Activated CD4-positive, alpha-beta T cell treated with anti-CD3 and anti-CD28 coated beads for 1 hour (primary cell): ENCODE measurements at regions not wholly inside any gene's neighbourhood (a gene's known extent, or its start where the extent isn't known, plus 50 kb on each side); places are given as distances from the start of the nearest gene placed in this dataset.
"Not testable (repeated sequence)": the region's sequence is repeated elsewhere in the genome, so short reads cannot be mapped to it uniquely, and the experiment has no call there.

Source experiments
- DNase-seq: peaks from one replicate; pipeline ENCODE4 v3.0.0-alpha.2; 2020

GRCh38 chr17:47066841-47067682 is 88.0 kb upstream of the RPRML start:
- DNase-seq, result peak; percentile 65

DNA sequence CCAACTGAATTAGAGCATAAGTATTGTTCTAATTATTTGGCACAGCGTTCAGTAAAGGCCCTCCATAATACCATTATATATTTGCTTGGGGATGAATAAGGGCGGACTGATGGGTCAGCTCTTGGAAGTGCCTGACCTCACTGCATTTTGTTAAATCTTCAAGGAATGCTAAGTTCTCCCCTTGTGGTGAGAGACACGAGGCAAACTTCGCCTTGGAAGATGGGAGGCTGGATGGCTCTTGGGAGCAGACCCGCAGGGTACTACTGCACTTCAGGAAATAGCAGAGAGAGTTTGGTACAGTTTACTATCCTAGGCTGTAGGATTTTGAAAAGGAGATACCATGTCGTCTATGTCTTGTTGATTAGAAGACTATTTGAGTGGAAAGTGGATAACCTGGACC is 87.0 kb upstream of the RPRML start:
- no peak for DNase-seq

DNA sequence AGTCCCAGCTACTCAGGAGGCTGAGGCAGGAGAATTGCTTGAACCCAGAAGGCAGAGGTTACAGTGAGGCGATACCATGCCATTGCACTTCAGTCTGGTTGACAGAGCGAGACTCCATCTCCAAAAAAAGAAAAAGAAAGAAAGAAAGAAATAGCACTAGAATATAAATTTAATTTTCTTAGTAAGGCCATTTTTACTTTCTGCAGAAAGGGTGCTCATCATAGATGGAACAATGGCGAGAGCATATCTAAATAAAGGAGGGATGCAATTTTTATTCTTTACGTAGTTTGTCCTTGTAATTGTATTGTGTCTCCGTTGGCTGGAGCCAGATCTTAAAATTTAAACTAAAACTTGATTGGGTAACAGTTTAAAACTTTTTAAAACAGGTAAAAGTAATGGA is 85.6 kb upstream of the RPRML start:
- DNase-seq, result no peak

DNA sequence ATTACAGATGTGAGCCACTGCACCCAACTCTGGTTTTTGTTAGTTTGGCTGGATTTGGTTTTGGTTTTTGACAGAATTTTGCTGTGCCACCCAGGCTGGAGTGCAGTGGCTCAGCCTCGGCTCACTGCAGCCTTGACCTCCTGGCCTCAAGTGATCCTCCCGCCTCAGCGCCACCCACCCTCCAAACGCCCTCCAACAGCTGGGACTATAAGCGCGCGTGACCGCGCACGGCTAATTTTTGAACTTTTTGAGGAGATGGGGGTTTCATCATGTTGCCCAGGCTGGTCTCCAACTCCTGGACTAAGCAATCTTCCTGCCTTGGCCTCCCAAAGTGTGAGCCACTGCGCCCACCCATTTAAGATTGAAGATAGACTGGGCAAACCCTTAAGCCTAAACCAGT is 84.4 kb upstream of the RPRML start:
- no peak for DNase-seq

GRCh38 chr17:47062851-47063250 is 83.8 kb upstream of the RPRML start:
- not testable (repeated sequence) for DNase-seq

GRCh38 chr17:47060005-47060404 is 81.0 kb upstream of the RPRML start:
- DNase-seq, result not testable (repeated sequence)

DNA sequence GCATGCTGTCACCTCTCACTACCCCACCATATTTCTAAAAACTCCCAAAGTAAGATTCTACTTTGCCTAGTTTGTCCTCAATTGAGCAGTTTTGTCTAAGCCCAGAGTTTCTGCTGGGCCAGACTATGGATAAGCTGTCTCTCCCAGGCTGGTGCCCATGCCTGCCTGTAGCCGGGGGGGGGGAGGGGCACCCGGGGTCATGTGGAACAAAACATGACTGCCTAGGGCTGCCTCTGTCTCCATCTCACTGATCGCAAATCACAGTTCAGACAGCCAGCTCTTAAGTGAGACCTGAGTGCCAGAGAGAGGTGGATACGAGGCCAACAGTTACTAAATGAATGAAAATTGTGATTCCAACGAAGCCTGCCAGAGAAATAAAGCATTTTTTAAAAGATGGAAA is 78.8 kb upstream of the RPRML start:
- DNase-seq, result no peak

- DNase-seq, result not testable (repeated sequence)
Measured at GRCh38 chr17:47057279-47057678, 78.2 kb upstream of the RPRML start.

GRCh38 chr17:47056687-47057086 is 77.6 kb upstream of the RPRML start:
- not testable (repeated sequence) for DNase-seq
